WERI-Rb-1 (cell line): ENCODE measurements at regions not wholly inside any gene's neighbourhood (a gene's known extent, or its start where the extent isn't known, plus 50 kb on each side); places are given as distances from the start of the nearest gene placed in this dataset.
"Not testable (repeated sequence)": the region's sequence is repeated elsewhere in the genome, so short reads cannot be mapped to it uniquely, and the experiment has no call there.

ENCODE experiments used
- DNase-seq: peaks from one replicate; pipeline ENCODE4 v3.0.0-alpha.2; 2020
- H3K27ac ChIP-seq: fragments of 250-450 bp; sonication (Bioruptor Pico); 2 replicates; pipeline ENCODE4 v1.5.1; 2020; ENCODE audit warnings: mild to moderate bottlenecking, moderate library complexity
- H3K27me3 ChIP-seq: fragments of 250-450 bp; sonication (Bioruptor Pico); 2 replicates; pipeline ENCODE4 v1.5.1; 2021; ENCODE audit warnings: mild to moderate bottlenecking, low read depth, moderate library complexity; ENCODE audit not compliant: insufficient read depth, severe bottlenecking
- H3K36me3 ChIP-seq: fragments of 250-450 bp; sonication (Bioruptor Pico); 2 replicates; pipeline ENCODE4 v1.5.1; 2020; ENCODE audit warnings: mild to moderate bottlenecking, moderate library complexity
- H3K4me3 ChIP-seq: 2 replicates; pipeline ENCODE4 v1.5.1; 2011; ENCODE audit warnings: low read depth, mild to moderate bottlenecking, control low read depth, low read length
- H3K9me3 ChIP-seq: fragments of 250-450 bp; sonication (Bioruptor Pico); 2 replicates; pipeline ENCODE4 v1.5.1; 2021; ENCODE audit warnings: mild to moderate bottlenecking, moderate library complexity; ENCODE audit not compliant: severe bottlenecking
- TF ChIP-seq, protein P1 (sequence below): IDR thresholded peaks from 2 replicates; pipeline ENCODE4 v1.5.1; 2011; ENCODE audit warnings: low read depth, mild to moderate bottlenecking, control low read depth, inconsistent platforms, low read length

DNA sequence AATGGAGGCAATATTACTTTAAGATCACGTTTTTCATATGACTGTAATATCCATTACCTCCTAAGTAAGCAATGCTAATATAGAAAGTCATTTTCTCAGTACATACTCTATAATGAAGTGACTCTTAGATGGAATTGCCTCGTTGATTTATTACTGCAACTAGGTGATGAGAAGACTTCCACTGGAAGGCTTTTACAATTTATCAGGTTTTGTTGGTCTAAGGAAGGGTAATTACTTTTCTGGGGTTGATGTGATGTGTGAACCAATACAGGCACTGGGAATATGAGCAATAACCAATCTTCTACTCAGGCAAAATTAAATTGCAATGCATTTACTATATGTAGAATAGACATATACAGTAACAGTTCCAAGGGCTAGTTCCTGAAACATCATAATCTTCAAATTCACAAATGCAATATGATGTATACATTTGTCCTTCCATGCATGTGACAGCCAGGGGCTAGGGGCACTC is 635.0 kb downstream of the QKI start:
- DNase-seq, result no peak
- TF ChIP-seq, protein P1, sequence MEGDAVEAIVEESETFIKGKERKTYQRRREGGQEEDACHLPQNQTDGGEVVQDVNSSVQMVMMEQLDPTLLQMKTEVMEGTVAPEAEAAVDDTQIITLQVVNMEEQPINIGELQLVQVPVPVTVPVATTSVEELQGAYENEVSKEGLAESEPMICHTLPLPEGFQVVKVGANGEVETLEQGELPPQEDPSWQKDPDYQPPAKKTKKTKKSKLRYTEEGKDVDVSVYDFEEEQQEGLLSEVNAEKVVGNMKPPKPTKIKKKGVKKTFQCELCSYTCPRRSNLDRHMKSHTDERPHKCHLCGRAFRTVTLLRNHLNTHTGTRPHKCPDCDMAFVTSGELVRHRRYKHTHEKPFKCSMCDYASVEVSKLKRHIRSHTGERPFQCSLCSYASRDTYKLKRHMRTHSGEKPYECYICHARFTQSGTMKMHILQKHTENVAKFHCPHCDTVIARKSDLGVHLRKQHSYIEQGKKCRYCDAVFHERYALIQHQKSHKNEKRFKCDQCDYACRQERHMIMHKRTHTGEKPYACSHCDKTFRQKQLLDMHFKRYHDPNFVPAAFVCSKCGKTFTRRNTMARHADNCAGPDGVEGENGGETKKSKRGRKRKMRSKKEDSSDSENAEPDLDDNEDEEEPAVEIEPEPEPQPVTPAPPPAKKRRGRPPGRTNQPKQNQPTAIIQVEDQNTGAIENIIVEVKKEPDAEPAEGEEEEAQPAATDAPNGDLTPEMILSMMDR, result no peak
- no peak overlapping the region for H3K4me3 ChIP-seq
- H3K27ac ChIP-seq, result no peak overlapping the region
- no peaks in the 10 kb centered on the region for H3K9me3 ChIP-seq
- no peaks in the 10 kb centered on the region for H3K36me3 ChIP-seq
- no peaks in the 10 kb centered on the region for H3K27me3 ChIP-seq

DNA sequence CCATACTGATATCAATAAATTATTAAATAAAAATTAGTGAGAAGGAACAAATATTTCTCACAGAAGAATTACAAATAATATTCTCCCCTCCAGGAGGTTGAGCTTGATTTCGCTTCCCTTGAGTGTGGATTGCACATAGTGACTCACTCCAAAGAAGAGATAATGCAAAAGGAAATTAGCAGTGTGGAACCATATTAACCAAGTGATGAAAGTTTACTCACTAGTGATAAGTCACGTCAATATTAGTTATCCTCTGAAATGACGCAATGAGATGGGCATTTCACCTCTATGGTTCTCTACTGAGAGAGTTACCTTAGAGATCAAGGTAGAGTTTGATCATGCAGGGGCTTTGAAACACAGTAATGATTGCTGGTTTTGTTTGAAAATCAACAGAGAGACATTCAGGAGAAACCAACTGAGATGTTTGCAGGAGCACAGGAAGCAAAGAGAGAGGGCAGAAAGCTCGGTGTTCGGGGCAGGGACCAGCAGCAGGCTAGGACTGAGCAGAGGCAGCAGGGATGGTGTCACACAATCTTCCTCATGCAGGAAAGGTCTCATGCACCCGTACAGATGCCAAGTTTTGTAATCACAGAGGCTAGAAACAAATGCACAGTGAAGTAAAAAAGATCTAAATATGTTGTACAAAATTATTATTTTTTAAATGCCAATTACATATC is 634.5 kb downstream of the QKI start:
- Histone ChIP-seq H3K27me3 (no peaks in the 10 kb centered on the region), H3K4me3 (no peak overlapping the region), H3K9me3 (no peaks in the 10 kb centered on the region), H3K36me3 (no peaks in the 10 kb centered on the region), H3K27ac (no peak overlapping the region)
- TF ChIP-seq, protein P1, result no peak
- no peak for DNase-seq

- H3K9me3 ChIP-seq, result no peaks in the 10 kb centered on the region
- no peak for DNase-seq
Measured at GRCh38 chr6:164045082-164045481, 630.6 kb downstream of the QKI start.

GRCh38 chr6:164043656-164044055 is 629.1 kb downstream of the QKI start:
- DNase-seq, H3K4me3 ChIP-seq, H3K36me3 ChIP-seq, H3K27ac ChIP-seq, H3K27me3 ChIP-seq, H3K9me3 ChIP-seq: not testable (repeated sequence)

More at GRCh38 chr6:164045082-164045481, 630.6 kb downstream of the QKI start:
- Histone ChIP-seq H3K36me3 (no peaks in the 10 kb centered on the region), H3K4me3 (no peak overlapping the region), H3K27ac (no peak overlapping the region), H3K27me3 (no peaks in the 10 kb centered on the region)
- TF ChIP-seq, protein P1, result no peak

- no peak overlapping the region for H3K4me3 ChIP-seq
- H3K27ac ChIP-seq, result no peak overlapping the region
- no peaks in the 10 kb centered on the region for H3K36me3 ChIP-seq
- TF ChIP-seq, protein P1, result no peak
- no peaks in the 10 kb centered on the region for H3K9me3 ChIP-seq
- H3K27me3 ChIP-seq, result no peaks in the 10 kb centered on the region
- DNase-seq, result no peak
Measured at GRCh38 chr6:164042212-164042611, 627.7 kb downstream of the QKI start.

DNA sequence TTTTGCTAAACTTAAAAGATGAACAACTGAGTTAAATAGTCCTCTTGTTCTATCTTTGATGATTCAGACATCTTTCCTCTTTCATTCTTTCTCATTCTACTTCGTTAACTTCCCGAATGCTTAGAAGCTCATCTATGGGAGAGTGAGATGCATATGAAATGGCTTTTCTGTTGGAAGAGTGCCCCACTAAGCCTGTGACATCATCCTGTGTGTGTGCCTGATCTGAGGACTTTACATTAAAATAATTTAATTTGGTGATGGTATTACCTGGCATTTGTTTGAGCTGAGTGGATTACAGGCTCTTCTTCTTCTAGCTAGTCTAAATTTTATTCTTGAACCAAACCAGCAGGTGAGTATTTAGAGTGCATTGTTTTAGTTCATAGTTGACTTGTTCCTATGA is 626.5 kb downstream of the QKI start:
- no peaks in the 10 kb centered on the region for H3K36me3 ChIP-seq
- no peaks in the 10 kb centered on the region for H3K27me3 ChIP-seq
- DNase-seq, result no peak
- TF ChIP-seq, protein P1, result no peak
- no peaks in the 10 kb centered on the region for H3K9me3 ChIP-seq
- H3K4me3 ChIP-seq, result no peak overlapping the region
- no peak overlapping the region for H3K27ac ChIP-seq
